ENCODE measurements at regions not wholly inside any gene's neighbourhood (a gene's known extent, or its start where the extent isn't known, plus 50 kb on each side); places are given as distances from the start of the nearest gene placed in this dataset.
"Not testable (repeated sequence)": the region's sequence is repeated elsewhere in the genome, so short reads cannot be mapped to it uniquely, and the experiment has no call there.

GRCh38 chr2:121818546-121818945, 63.1 kb downstream of the TSN start:
- no peak for DNase-seq

GRCh38 chr2:121819846-121820245, 64.4 kb downstream of the TSN start:
- no peak for DNase-seq

- DNase-seq, result no peak
Observed at GRCh38 chr2:121821476-121822158, 66.2 kb downstream of the TSN start.

- DNase-seq, result no peak
Observed at GRCh38 chr2:121824264-121824663, 68.8 kb downstream of the TSN start.

GRCh38 chr2:121825003-121825950, 69.8 kb downstream of the TSN start:
- no peak for DNase-seq

GRCh38 chr2:121826036-121826435, 70.6 kb downstream of the TSN start:
- no peak for DNase-seq

- DNase-seq, result no peak
Observed at GRCh38 chr2:121828281-121828731, 72.9 kb downstream of the TSN start.

- no peak for DNase-seq
Observed at GRCh38 chr2:121830809-121831208, 75.4 kb downstream of the TSN start.

GRCh38 chr2:121831841-121832240, 76.4 kb downstream of the TSN start:
- DNase-seq, result no peak

GRCh38 chr2:121832412-121833357, 77.2 kb downstream of the TSN start:
- DNase-seq, result no peak

- DNase-seq, result no peak
Observed at GRCh38 chr2:121833358-121833723, 77.9 kb downstream of the TSN start.

- DNase-seq, result no peak
Observed at GRCh38 chr2:121836611-121837010, 81.2 kb downstream of the TSN start.

GRCh38 chr2:121837591-121837990, 82.1 kb downstream of the TSN start:
- DNase-seq, result no peak

- no peak for DNase-seq
Observed at GRCh38 chr2:121838551-121838950, 83.1 kb downstream of the TSN start.

- DNase-seq, result no peak
Observed at GRCh38 chr2:121839584-121839983, 84.1 kb downstream of the TSN start.

- DNase-seq, result no peak
Observed at GRCh38 chr2:121849236-121849635, 93.8 kb downstream of the TSN start.

GRCh38 chr2:121853149-121853548, 97.7 kb downstream of the TSN start:
- not testable (repeated sequence) for DNase-seq

GRCh38 chr2:121855510-121855909, 100.1 kb downstream of the TSN start:
- no peak for DNase-seq

GRCh38 chr2:121856360-121856759, 100.9 kb downstream of the TSN start:
- DNase-seq, result no peak

GRCh38 chr2:121858369-121858768, 102.9 kb downstream of the TSN start:
- DNase-seq, result no peak

- no peak for DNase-seq
Observed at GRCh38 chr2:121858847-121859246, 103.4 kb downstream of the TSN start.

- no peak for DNase-seq
Observed at GRCh38 chr2:121860033-121860757, 104.7 kb downstream of the TSN start.

Measured in T-helper 1 cell (primary cell).